Mesenchymal stem cell (in vitro differentiated cells and primary cell): ENCODE measurements at regions not wholly inside any gene's neighbourhood (a gene's known extent, or its start where the extent isn't known, plus 50 kb on each side); places are given as distances from the start of the nearest gene placed in this dataset.
A peak's percentile ranks its signal among the peaks of the same experiment; 100 is the strongest.

Source experiments
- DNase-seq: peaks from one replicate; pipeline ENCODE4 v3.0.0-alpha.2; 2013
- H2AFZ ChIP-seq: one replicate; pipeline ENCODE4 v1.6.1; 2013; ENCODE audit warnings: low read depth, mild to moderate bottlenecking, control low read depth, inconsistent platforms, low read length, moderate library complexity
- H2AK5ac ChIP-seq: 2 replicates; pipeline ENCODE4 v1.6.1; 2013; ENCODE audit warnings: low read length, moderate library complexity, mild to moderate bottlenecking, inconsistent platforms; ENCODE audit not compliant: severe bottlenecking
- H2BK120ac ChIP-seq: one replicate; pipeline ENCODE4 v1.6.1; 2013; ENCODE audit warnings: low read depth, mild to moderate bottlenecking, inconsistent platforms, low read length, moderate library complexity
- H2BK12ac ChIP-seq, 2 experiments: one replicate each; pipeline ENCODE4 v1.6.1; 2013; ENCODE audit warnings: inconsistent platforms in 2 of 2, low read length in 2 of 2, mild to moderate bottlenecking in 2 of 2, moderate library complexity in 2 of 2, control low read depth in 1 of 2
- H2BK15ac ChIP-seq: one replicate; pipeline ENCODE4 v1.6.1; 2013; ENCODE audit warnings: mild to moderate bottlenecking, low read depth, inconsistent platforms; ENCODE audit not compliant: poor library complexity, severe bottlenecking
- H2BK5ac ChIP-seq: 2 replicates; pipeline ENCODE4 v1.6.1; 2013; ENCODE audit warnings: low read depth, mild to moderate bottlenecking, low read length, control low read depth, inconsistent platforms; ENCODE audit not compliant: poor library complexity, severe bottlenecking
- H3K14ac ChIP-seq, 2 experiments: one replicate each; pipeline ENCODE4 v1.6.1; 2013; ENCODE audit warnings: inconsistent platforms in 2 of 2, low read length in 2 of 2, control low read depth in 1 of 2, mild to moderate bottlenecking in 1 of 2, moderate library complexity in 1 of 2
- H3K18ac ChIP-seq, 2 experiments: one replicate each; pipeline ENCODE4 v1.6.1; 2013; ENCODE audit warnings: inconsistent platforms in 2 of 2, low read length in 2 of 2, control low read depth in 1 of 2, low read depth in 1 of 2, mild to moderate bottlenecking in 1 of 2
- H3K23ac ChIP-seq, 2 experiments: one replicate each; pipeline ENCODE4 v1.6.1; 2013; ENCODE audit warnings: inconsistent platforms in 2 of 2, low read length in 2 of 2, mild to moderate bottlenecking in 2 of 2, moderate library complexity in 2 of 2, control low read depth in 1 of 2
- H3K27ac ChIP-seq: 2 replicates; pipeline ENCODE4 v1.5.1; 2013; ENCODE audit warnings: mild to moderate bottlenecking, moderate library complexity, low read length, control low read depth, inconsistent platforms; ENCODE audit not compliant: poor library complexity, severe bottlenecking
- H3K27me3 ChIP-seq, 2 experiments: 2 replicates each; pipeline versions ENCODE4 v1.6.1 to v1.7.0; 2013; ENCODE audit warnings: low read length in 2 of 2, mild to moderate bottlenecking in 2 of 2, moderate library complexity in 2 of 2, control low read depth in 1 of 2, inconsistent platforms in 1 of 2; ENCODE audit not compliant: control insufficient read depth in 1 of 2, insufficient read depth in 1 of 2
- H3K36me3 ChIP-seq, 2 experiments: 2 replicates each; pipeline versions ENCODE4 v1.6.1 to v1.7.0; 2013; ENCODE audit warnings: low read length in 2 of 2, control low read depth in 1 of 2, inconsistent platforms in 1 of 2, low read depth in 1 of 2, mild to moderate bottlenecking in 1 of 2; ENCODE audit not compliant: insufficient read depth in 2 of 2, control insufficient read depth in 1 of 2
- H3K4ac ChIP-seq, 2 experiments: one replicate each; pipeline ENCODE4 v1.6.1; 2013; ENCODE audit warnings: inconsistent platforms in 2 of 2, low read length in 2 of 2, mild to moderate bottlenecking in 2 of 2, moderate library complexity in 2 of 2, control low read depth in 1 of 2, low read depth in 1 of 2
- H3K4me1 ChIP-seq: 2 replicates; pipeline ENCODE4 v1.6.1; 2013; ENCODE audit warnings: low read depth, low read length, control low read depth; ENCODE audit not compliant: control insufficient read depth, insufficient read depth
- H3K4me2 ChIP-seq: 2 replicates; pipeline ENCODE4 v1.6.1; 2013; ENCODE audit warnings: low read length, mild to moderate bottlenecking, inconsistent platforms; ENCODE audit not compliant: poor library complexity, severe bottlenecking
- H3K4me3 ChIP-seq, 2 experiments: 2 replicates each; pipeline versions ENCODE4 v1.5.1 to v1.7.0; 2013; ENCODE audit warnings: low read length in 2 of 2, mild to moderate bottlenecking in 2 of 2, control low read depth in 1 of 2, low read depth in 1 of 2; ENCODE audit not compliant: insufficient read depth in 1 of 2
- H3K79me1 ChIP-seq: replicated peaks from 2 replicates; pipeline ENCODE4 v1.6.1; 2013; ENCODE audit warnings: mild to moderate bottlenecking, control low read depth, low read length, inconsistent platforms; ENCODE audit not compliant: poor library complexity, severe bottlenecking
- H3K9ac ChIP-seq: 2 replicates; pipeline ENCODE4 v1.7.0; 2013; ENCODE audit warnings: mild to moderate bottlenecking, low read length, moderate library complexity
- H3K9me3 ChIP-seq: 2 replicates; pipeline ENCODE4 v1.7.0; 2013; ENCODE audit warnings: mild to moderate bottlenecking, low read length; ENCODE audit not compliant: control insufficient read depth
- H4K8ac ChIP-seq: one replicate; pipeline ENCODE4 v1.6.1; 2013; ENCODE audit warnings: inconsistent platforms, mild to moderate bottlenecking, low read length, moderate library complexity
- H4K91ac ChIP-seq: one replicate; pipeline ENCODE4 v1.6.1; 2013; ENCODE audit warnings: mild to moderate bottlenecking, low read length, inconsistent platforms
- WGBS: methylation state at CpG from one replicate; pipeline ENCODE4 v1.1.7; 2013; ENCODE audit warnings: mixed read lengths; 5-methylcytosine and 5-hydroxymethylcytosine counted together

GRCh38 chr14:36020120-36021029, 156.1 kb downstream of the PTCSC3 start:
- no peaks in the 10 kb centered on the region for H3K9me3 ChIP-seq
- H3K4ac ChIP-seq: no peak overlapping the region
- no peak overlapping the region for H2AK5ac ChIP-seq
- H3K14ac ChIP-seq: no peak overlapping the region
- WGBS: 83% methylated on average over 6 of the region's 8 CpGs
- H4K8ac ChIP-seq: no peak overlapping the region
- no peak overlapping the region for H3K18ac ChIP-seq
- H3K23ac ChIP-seq: no peak overlapping the region
- no peaks in the 10 kb centered on the region for H3K4me1 ChIP-seq
- H2AFZ ChIP-seq: no peak overlapping the region
- no peak overlapping the region for H2BK120ac ChIP-seq
- no peak overlapping the region for H4K91ac ChIP-seq
- no peak overlapping the region for H3K4me3 ChIP-seq
- no peaks in the 10 kb centered on the region for H3K27me3 ChIP-seq
- H3K79me1 ChIP-seq: no peaks in the 10 kb centered on the region
- no peaks in the 10 kb centered on the region for H3K36me3 ChIP-seq
- H2BK5ac ChIP-seq: no peak overlapping the region
- H3K4me2 ChIP-seq: no peak overlapping the region
- no peak overlapping the region for H3K27ac ChIP-seq
- DNase-seq: no peak
- no peak overlapping the region for H3K9ac ChIP-seq
- no peak overlapping the region for H2BK15ac ChIP-seq
- H2BK12ac ChIP-seq: no peak overlapping the region

GRCh38 chr14:36019126-36019525, 157.4 kb downstream of the PTCSC3 start:
- Histone ChIP-seq H3K4me1 (no peaks in the 10 kb centered on the region), H3K23ac (no peak overlapping the region), H3K79me1 (no peaks in the 10 kb centered on the region), H4K8ac (no peak overlapping the region), H3K27me3 (no peaks in the 10 kb centered on the region), H4K91ac (no peak overlapping the region), H3K9me3 (no peaks in the 10 kb centered on the region), H2BK12ac (no peak overlapping the region), H3K9ac (no peak overlapping the region), H3K4me2 (no peak overlapping the region), H3K27ac (no peak overlapping the region), H2AK5ac (no peak overlapping the region), H2BK5ac (no peak overlapping the region), H3K36me3 (no peaks in the 10 kb centered on the region), H2AFZ (no peak overlapping the region), H2BK120ac (no peak overlapping the region), H2BK15ac (no peak overlapping the region), H3K18ac (no peak overlapping the region), H3K14ac (no peak overlapping the region), H3K4ac (no peak overlapping the region), H3K4me3 (no peak overlapping the region)
- WGBS: 91% methylated on average over 5 of the region's 5 CpGs
- DNase-seq: no peak

- Histone ChIP-seq H3K9me3 (no peaks in the 10 kb centered on the region), H3K4me3 (no peak overlapping the region), H4K91ac (no peak overlapping the region), H3K36me3 (no peaks in the 10 kb centered on the region), H2AK5ac (no peak overlapping the region), H2AFZ (no peak overlapping the region), H3K23ac (no peak overlapping the region), H2BK12ac (no peak overlapping the region), H3K4me1 (no peaks in the 10 kb centered on the region), H3K4ac (no peak overlapping the region), H3K4me2 (no peak overlapping the region), H3K14ac (no peak overlapping the region), H3K18ac (no peak overlapping the region), H2BK120ac (no peak overlapping the region), H4K8ac (no peak overlapping the region), H3K9ac (no peak overlapping the region), H3K27ac (no peak overlapping the region), H2BK15ac (no peak overlapping the region), H3K79me1 (no peaks in the 10 kb centered on the region), H3K27me3 (peaks cover 8 to 11% of the 10 kb centered on the region in 2 experiments), H2BK5ac (no peak overlapping the region)
- DNase-seq: no peak
- 88% methylated on average over 9 of the region's 9 CpGs for WGBS
Observed at GRCh38 chr14:36014236-36014635, 162.3 kb downstream of the PTCSC3 start.

- Histone ChIP-seq H3K9me3 (no peaks in the 10 kb centered on the region), H3K27me3 (peaks cover 9 to 14% of the 10 kb centered on the region in 2 experiments), H4K8ac (no peak overlapping the region), H2AK5ac (no peak overlapping the region), H3K18ac (no peak overlapping the region), H3K4me3 (no peak overlapping the region), H3K36me3 (no peaks in the 10 kb centered on the region), H3K9ac (no peak overlapping the region), H3K4me2 (no peak overlapping the region), H2BK5ac (no peak overlapping the region), H3K79me1 (no peaks in the 10 kb centered on the region), H2BK120ac (no peak overlapping the region), H2AFZ (no peak overlapping the region), H3K27ac (no peak overlapping the region), H4K91ac (no peak overlapping the region), H3K4me1 (no peaks in the 10 kb centered on the region), H3K4ac (no peak overlapping the region), H2BK12ac (no peak overlapping the region), H3K14ac (peak overlapping the region in 1 of 2 experiments; percentile 39), H2BK15ac (no peak overlapping the region), H3K23ac (no peak overlapping the region)
- WGBS: 79% methylated on average over 3 of the region's 3 CpGs
- DNase-seq: no peak
Observed at GRCh38 chr14:36013483-36013882, 163.0 kb downstream of the PTCSC3 start.
